GM04504 (cell line): ENCODE measurements at regions not wholly inside any gene's neighbourhood (a gene's known extent, or its start where the extent isn't known, plus 50 kb on each side); places are given as distances from the start of the nearest gene placed in this dataset.

Source experiments
- DNase-seq: peaks from one replicate; pipeline ENCODE4 v3.0.0-alpha.2; 2012; ENCODE audit warnings: low read depth

DNA sequence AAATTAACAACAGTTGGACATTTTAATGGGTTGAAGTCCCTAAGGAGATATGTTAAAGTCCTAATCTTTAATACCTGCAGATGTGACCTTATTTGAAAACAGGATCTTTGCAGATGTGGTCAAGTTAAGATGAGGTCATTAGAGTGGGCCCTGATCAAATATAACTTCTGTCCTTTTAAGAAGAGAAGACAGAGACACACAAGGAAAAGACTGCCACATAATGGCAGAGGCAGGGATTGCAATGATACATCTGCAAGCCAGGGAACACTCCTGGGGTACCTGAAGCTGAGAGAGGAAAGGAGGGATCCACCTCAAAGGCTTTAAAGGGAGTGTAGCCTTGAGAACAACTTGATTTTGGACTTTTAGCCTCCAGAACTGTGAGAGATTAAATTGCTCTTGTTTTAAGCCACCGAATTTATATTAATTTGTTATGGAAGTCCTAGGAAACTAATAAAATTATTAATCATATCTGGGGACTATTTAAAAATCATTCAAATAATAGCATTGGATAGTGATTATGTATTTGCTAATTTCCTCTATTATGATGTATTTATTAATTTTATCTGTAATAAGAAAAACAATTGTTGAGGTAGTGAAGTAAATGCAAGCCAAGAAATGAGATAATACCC is 700.0 kb upstream of the PCDH15 start:
- DNase-seq = peak; percentile 1

DNA sequence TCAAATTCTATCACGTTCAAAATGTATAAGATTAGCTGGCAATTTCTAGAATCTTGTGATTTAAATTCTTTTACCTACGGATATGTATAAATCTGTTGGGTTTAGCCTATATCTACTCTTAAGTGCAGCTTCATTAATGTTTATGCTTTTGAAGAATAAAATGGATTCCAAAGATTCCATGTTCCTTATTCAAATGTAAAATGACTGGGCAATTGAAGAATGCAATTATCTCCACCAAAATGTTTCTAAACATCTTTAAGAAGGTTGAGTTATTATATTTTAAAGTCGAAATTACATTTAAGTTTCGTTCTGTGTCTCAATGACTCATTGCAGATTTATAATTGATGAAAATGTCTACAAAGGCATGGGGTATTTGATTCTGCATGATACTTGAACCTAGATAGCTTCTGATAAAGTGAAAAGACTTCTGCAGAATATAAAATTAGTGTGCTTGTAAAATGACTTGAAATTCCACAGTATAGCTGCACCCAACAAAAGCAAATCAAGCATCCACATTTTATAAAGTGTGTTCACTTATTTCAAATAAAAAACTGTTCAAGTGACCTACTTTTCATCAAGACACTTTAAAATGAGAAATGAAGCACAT is 697.0 kb upstream of the PCDH15 start:
- DNase-seq = no peak

DNA sequence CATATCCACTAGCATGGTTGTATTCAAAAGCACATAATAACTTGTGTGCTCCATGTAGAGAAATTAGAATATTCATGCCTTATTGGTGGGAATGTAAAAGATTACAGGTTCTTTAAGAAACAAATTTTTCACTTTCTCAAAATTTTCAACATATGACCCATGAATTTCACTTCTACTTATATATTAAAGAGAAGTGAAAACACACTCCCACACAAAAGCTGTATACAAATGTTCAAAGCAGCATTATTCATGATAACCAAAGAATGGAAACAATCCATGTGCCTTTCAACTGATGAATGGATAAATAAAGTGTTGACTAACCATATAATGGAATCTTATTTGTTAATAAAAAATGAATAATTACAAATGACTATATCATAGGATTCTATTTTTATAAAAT is 694.5 kb upstream of the PCDH15 start:
- no peak for DNase-seq

DNA sequence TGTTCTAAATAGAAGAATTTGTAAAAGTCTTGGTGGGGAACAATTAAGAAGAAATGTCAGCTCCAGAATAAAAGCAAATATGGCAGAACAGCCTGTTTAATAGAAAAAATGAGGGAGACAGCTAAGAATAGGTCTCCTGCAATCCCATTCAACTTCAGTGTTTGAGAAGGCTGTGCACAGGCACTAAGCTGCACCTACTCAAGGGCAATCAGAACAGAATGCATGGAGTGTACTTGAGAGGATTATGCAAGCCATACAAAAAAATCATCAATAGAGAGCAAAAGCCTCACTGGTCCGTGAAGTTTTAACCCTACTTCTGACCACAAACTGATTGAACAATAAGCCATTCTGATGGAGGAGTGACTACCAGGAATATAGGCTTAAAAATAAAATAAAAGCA is 690.7 kb upstream of the PCDH15 start:
- DNase-seq = no peak

DNA sequence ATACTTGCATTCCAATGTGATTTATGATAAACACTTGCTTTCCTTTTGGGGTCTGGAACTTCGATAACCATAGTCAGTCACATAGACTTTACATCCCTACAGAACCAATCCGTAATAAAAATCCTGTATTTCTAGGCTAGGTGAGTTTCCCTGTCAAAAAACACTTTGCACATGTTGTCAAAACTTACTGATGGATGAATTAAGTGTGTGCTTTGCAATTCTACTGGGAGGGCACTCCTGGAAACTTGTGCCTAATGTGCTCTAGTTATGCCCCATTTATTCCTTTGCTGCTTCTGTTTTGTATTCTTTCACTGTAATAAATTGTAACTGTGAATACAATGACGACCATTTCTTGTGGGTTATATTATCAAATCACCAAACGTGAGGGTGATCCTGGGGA is 684.8 kb upstream of the PCDH15 start:
- DNase-seq = no peak

DNA sequence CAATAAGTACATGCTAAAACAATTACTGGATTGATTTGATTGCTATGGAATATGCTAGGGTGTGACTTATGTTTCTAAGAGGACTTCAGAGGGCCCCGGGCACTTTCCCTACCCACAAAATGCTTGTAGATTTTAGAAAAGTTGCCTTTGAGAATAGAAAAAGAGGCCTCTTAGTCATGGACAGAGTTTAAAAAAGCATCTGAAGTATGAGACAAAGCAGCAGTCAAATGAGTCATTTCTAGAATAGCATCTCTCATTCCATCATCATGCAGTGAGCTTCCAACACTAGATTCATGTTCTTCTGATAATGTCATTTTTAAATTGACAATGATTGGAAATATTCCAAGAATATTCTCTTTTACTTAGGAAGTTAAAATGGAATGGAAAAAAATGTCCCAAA is 675.1 kb upstream of the PCDH15 start:
- no peak for DNase-seq

DNA sequence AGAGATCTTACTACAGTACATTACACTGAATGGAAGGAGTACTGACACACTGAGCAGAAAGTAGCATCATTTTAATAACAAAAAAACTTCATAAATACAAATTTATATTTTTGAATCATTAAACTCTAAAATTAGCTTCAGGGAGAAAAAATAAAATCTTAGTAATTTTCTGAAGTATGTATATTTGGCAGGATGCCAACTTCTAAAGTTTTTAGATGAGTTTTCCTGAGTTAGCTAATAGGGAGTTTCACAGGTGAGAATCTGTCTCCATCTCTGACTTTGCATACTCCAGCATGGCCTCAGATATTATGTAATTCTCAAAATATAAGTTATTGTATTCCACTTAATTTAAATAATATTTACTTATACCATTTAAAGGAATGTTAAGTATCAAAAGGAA is 673.2 kb upstream of the PCDH15 start:
- DNase-seq = no peak

DNA sequence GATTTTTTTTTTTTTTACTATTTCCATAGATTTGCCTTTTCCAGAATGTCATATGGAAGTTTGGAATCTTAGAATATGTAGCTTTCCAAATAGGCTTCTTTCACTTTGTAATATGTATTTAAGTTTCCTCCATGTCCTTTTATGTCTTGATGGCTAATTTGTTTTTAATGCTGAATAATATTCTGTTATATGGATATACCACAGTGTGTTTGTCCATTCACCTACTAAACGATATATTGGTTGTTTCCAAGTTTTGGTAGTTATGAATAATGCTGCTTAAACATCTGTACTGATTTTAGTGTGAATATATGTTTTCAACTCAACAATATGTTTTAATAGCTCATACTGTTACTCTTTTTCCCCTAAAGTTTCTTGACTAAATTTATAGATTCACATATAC is 669.8 kb upstream of the PCDH15 start:
- no peak for DNase-seq

DNA sequence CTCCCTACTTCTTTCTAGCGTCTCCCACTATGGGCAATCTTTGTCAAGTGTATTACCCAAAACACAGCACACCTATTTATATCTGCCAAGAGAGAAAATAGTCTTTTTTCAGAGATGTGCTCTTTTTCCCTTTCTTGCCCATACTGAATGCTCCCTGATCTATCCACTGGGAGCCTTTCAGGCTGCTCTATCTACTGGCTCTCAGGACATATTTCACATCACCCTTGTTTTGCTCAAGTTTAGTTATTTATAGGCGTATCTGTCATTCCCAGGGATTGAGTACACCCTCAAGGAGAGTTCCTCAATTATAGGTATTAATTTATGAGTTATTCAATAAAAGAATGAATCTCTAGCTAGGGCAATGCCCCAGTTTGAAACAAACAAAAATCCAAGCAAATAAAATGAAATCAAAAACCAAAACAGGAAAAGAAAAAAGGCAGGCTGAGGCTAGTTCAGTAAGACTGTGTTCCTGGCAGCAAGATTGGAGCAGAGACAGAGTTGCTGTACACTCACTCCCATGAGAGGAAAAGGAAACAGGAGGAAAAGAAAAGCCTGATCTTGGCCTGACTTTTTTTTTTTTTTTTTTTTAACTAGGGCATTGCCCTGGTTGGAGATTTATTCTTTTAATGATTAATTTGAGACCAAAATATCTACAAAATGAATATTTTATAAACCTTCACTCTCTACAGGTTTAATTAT is 665.9 kb upstream of the PCDH15 start:
- no peak for DNase-seq

DNA sequence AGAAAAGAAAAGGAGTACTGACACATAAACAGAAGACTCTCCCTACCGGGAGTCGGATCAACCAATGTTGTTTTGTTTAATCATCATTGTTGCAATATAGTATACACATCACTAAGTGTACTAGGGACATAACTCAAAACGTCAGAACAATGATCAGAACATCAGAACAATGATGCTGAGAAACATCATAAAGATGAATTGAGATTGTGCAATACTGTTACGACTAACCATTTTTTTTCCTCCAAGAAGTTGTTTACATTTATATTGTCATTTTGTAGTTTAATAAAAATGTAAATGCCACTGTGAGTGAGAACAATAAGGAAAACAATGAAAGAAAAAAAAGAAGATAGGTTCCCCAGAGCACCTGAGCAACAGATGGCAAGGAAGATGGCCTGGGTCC is 663.1 kb upstream of the PCDH15 start:
- DNase-seq = no peak

DNA sequence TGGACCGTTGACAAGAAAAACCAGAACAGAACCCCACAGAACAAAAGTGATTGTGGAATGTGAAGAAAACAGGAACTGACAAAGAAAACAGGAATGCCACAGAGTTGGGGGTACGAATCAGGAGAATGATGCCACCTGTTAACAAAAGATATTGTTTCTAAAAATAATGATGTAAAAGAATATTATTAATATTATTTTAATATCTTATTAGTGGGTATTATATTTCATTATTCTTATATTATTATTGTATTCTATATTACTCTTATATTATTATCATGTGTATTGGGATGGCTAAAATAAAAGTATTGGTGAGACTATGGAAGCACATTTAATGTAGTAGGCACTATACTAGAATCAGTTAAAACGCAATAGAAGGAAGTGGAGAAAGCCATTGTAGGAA is 659.0 kb upstream of the PCDH15 start:
- DNase-seq = no peak

DNA sequence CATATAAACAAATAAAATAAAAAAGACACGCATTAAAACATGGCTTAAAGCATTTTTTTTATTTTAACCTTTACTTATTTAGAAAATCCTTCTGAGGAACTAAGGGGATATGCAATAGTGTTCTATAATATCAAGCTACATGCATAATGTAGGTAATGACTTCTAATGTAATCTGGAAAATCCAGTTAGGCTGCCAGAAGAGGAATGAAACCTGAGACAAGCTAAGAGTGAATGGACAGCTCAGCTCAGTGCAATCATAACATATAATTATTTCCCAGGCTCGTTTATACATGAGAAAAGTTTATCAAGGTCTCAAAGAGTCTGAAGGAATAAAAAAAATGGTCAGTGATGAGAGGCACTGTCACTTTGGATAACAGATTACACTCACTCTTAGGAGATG is 649.0 kb upstream of the PCDH15 start:
- no peak for DNase-seq

DNA sequence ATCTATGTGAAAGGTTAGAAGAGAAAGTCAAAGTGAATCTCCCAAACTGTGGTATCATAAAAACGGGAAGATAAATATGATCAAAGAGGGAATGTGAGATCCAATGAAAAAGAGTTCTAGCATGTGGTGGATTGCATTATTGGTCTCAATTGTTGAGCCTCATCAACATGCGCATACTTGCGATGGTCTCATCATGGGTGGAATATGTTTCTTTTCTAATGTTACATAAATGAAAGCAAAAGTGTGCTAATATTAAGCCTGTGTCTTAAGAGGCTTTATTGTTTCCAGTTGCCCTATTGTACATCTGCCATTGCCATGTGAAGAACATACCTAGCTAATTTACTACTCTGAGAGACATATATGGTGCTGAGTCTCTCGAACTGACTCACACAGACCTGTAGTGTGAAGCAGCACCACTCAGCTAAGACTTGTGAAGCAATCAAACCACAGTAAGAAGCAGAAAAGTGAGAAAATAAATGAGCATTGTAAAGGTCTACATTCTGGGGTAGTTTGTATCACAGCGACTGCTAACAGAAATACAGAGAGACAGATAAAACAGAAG is 645.5 kb upstream of the PCDH15 start:
- no peak for DNase-seq

DNA sequence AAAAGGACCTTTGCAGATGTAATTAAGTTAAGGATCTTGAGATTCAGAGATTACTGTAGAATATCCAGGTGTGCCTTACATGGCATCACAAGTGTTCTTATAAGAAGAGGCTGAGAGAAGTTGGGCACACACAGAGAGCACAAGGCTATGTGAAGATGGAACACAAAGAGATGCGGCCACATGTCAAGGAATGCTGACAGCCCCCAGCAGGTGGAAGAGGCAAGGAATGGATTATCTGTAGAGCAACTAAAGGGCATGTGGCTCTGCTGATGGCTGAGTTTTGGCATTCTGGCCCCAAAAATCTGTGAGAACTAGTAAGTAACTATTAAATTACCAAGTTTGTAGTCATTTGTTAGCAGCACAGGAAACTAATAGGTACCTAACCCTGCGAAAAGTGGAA is 640.7 kb upstream of the PCDH15 start:
- DNase-seq = no peak

DNA sequence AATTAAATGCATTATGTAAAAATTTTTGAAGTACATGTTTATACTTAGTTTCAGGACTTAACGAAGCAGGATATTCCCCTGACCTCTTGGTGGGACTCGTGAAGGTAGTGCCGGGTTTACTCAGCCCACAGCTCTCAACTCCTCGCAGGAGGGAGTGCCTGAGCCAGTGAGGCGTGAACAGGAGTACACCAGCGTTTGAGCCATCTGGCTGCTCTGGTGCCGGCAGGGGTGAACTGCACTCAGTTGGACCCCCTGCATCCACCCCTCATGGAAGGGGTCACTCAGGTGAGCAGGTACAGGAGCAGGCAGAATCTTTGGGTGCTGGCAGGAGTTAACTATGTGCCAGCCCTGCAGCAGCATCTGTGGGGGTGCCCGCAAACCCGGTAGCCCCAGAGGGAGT is 625.1 kb upstream of the PCDH15 start:
- DNase-seq = no peak

DNA sequence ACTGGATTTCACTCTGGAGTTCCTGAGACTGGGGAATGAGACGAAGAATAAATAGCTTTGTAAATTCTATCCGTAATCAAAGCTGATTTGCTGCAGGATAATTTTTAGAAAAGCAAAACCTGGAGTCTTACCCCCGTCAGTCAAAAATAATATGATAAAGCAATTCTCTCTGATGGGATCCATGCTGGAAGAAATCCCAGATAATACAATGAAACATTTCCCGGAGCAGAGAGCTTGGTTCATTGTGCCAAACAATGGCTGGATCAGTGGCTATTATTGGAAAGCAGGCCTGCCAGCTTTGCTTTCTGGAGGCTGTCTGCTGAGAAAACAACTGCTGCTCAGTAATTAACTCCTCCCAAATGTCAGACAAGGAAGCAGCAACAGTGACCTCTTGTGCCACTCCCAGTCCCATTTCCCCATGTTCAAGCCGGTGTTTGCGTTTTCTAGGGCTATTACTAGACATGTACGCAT is 609.4 kb upstream of the PCDH15 start:
- DNase-seq = no peak

DNA sequence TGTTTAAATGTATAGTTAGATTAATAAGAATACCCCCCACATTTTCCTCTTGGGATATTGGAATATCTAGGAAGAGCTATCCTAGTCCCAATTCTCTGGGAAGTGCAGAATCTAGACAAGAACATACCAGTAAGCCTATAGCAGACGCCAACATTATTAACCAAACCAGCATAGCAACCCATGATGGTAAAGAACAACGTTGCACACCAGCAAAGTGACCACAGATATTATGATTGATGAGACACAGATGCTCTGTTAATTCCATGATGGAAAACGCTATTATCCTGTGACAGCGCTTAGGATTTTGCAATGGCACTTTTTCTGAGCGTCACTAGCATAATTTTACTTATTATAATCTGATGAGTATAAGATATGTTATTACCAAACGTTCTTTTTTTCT is 603.1 kb upstream of the PCDH15 start:
- no peak for DNase-seq

DNA sequence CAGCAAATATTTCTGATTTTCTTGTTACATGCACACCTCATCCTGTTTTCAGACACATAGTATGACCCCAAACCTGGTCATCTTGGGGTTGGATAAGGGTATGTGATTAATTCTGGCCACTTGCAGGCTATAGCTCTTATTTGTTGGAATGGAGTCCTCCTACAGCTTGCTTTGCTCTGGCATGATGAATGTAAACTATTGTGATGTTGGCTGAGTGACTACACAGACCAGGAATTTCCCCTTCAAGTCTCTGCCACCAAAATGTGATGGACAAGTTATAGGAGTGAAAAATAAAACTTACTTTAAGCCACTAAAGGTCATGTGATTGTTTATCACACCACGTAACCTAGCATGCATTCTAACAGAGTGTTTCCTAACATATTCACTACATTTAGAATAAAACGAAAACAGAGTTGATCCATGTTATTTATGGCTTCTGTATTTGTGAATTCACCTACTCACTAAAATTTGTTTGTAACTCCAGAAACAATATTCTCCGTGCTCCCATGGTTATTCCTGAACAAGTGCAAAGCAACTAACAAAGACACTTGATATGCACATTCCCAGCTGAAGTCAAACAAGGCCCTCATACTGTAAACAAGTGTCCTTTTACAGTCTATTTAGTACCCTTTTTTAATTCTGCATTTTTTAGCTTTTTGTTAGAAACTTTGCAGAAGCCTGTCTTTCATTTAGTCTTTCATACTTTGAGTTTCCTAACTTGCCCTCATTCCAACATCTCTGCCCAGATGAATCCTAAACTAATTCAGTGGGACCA is 599.2 kb upstream of the PCDH15 start:
- DNase-seq = no peak

DNA sequence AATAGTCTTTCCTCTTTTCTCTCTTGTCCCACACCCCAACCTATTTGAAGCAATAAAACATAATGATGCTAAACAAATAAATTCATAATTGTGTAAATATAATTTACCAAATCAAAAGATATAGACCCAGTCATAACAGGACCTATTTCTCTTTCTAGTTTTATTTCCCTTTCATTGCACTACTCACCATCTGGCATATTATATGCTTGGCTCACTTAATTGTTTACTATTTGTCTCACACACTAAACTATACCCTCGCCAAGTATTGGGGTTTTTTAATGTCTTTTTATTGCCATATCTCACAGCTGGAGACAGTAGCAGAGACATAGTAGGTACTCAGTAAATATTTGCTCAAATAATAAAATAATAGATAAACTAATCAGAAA is 597.5 kb upstream of the PCDH15 start:
- DNase-seq = no peak

DNA sequence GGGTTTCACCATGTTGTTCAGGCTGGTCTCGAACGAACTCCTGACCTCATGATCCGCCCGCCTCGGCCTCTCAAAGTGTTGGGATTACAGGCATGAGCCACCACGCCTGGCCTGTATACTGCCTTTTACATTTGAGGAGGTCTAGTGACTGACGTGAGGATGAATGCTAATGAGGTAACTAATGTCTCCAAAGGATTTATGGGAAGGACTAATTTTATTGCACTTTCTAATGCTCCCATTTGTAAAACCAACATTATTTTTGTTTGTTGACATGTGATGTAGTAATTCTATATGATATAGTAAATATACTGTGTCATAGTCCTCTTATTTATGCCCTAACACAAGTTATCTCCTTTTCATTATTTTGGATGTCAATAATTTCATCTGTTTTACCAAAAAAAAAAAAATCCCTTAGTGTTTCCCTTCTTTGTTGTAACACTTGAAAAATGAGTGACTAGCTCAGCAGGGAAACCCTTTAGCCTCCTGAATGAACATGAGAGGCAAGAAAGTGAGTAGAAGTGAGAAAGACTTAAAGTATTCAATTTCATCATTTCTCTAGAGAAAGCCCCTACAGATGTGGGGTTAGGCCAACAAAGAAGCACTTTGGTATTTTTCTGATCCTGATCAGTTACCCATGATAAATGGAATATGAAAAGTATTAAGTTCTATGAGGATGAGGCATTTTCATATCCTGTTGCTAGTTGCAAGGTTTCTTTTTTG is 596.9 kb upstream of the PCDH15 start:
- DNase-seq = no peak

DNA sequence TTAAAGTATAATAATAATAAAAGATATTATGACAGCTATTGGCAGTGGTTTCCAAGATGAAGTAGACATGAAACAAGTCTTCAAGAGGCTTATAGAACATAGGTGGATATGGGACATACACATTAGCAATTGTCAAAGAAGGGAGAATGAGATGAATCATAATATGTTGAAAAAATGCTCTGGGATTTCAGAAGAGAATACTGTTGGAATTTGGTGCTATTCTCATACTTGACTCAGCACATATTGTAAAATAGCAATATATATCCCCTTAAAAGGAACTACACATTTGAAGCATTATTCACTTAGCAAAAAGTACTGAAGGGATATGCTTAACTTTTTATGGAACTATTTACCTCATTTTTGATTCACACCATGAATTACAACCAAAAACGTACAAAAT is 577.2 kb upstream of the PCDH15 start:
- no peak for DNase-seq

DNA sequence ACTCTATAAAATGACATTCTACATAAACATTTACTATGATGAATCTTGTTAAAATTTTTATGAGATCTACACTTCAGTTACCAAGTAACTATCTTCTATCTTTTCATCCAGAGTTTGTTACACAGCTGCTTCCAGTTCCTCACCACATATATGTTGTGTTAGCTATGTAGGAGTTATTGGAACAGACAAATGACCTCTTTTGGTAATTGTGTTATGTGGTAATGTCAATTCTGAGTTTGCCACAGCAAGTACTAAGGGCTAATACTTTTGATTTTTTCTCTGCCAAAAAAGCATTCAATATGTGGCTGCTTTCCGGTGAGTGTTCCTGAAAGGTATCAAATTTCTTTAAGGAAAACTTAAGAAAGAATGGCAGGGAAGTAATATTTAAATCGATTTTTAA is 573.9 kb upstream of the PCDH15 start:
- no peak for DNase-seq
